ENCODE measurements at regions not wholly inside any gene's neighbourhood (a gene's known extent, or its start where the extent isn't known, plus 50 kb on each side); places are given as distances from the start of the nearest gene placed in this dataset.

GRCh38 chr4:111399623-111400022, 745.6 kb upstream of the FAM241A start:
- Histone ChIP-seq H2AFZ (ENCODE audit: low read length) (no peak overlapping the region), H3K27me3 (replicated peaks in 1 of 4; ENCODE audit: control insufficient read depth in 3 of 4, extremely low read depth in 1 of 4, insufficient read depth in 3 of 4, low read length in 3 of 4) (peaks cover 0 to 1% (median 0%) of the 10 kb centered on the region in 4 experiments; a peak in 1 of 7 replicates), H3K23ac (ENCODE audit: insufficient read length) (no peak overlapping the region), H4K5ac (ENCODE audit: insufficient read length, low read depth, low read length) (no peak overlapping the region), H3K18ac (ENCODE audit: extremely low read depth, low read length) (no peak overlapping the region), H3K36me3 (ENCODE audit: control insufficient read depth in 2 of 4, insufficient read depth in 4 of 4, low read length in 3 of 4) (no peaks in the 10 kb centered on the region; a peak in 1 of 8 replicates), H3K4ac (replicated peaks; ENCODE audit: insufficient read length, low read depth, low read length) (no peak overlapping the region), H4K91ac (replicated peaks; ENCODE audit: insufficient read length, low read length) (no peak overlapping the region), H2BK15ac (ENCODE audit: low read length) (no peak overlapping the region), H3K14ac (ENCODE audit: insufficient read length) (no peak overlapping the region), H3K27ac (ENCODE audit: low read depth, low read length) (no peak overlapping the region), H4K8ac (ENCODE audit: extremely low read depth, insufficient read depth, low read length) (no peak overlapping the region), H4K20me1 (replicated peaks in 1 of 2; ENCODE audit: control insufficient read depth in 1 of 2, insufficient read depth in 2 of 2, low read length in 2 of 2) (peaks cover 0 to 3% of the 10 kb centered on the region in 2 experiments), H3K9ac (replicated peaks in 1 of 4; ENCODE audit: extremely low read depth in 1 of 4, low read depth in 3 of 4, low read length in 3 of 4) (no peak overlapping the region), H2BK5ac (ENCODE audit: low read depth, low read length) (no peak overlapping the region), H3K79me1 (ENCODE audit: low read depth, low read length) (no peaks in the 10 kb centered on the region), H3K4me1 (replicated peaks in 1 of 4; ENCODE audit: control insufficient read depth in 3 of 4, insufficient read depth in 4 of 4, low read length in 3 of 4) (no peaks in the 10 kb centered on the region), H3K23me2 (ENCODE audit: low read depth, low read length) (no peaks in the 10 kb centered on the region), H3K9me3 (ENCODE audit: insufficient read depth in 2 of 2, low read depth in 1 of 2, low read length in 1 of 2) (no peaks in the 10 kb centered on the region), H2BK12ac (ENCODE audit: low read depth, low read length) (no peak overlapping the region), H2BK20ac (ENCODE audit: low read length) (no peak overlapping the region), H2BK120ac (replicated peaks; ENCODE audit: low read depth, low read length) (no peak overlapping the region), H3K79me2 (ENCODE audit: control insufficient read depth in 1 of 2, insufficient read depth in 2 of 2, low read length in 2 of 2) (no peaks in the 10 kb centered on the region), H3K4me2 (ENCODE audit: insufficient read depth in 1 of 2, low read depth in 2 of 2, low read length in 2 of 2) (no peak overlapping the region), H3K4me3 (ENCODE audit: extremely low read depth in 1 of 4, insufficient read depth in 2 of 4, low read depth in 3 of 4, low read length in 4 of 4) (no peak overlapping the region), H3K56ac (replicated peaks; ENCODE audit: insufficient read length, low read depth, low read length) (no peak overlapping the region), H2AK5ac (ENCODE audit: low read depth, low read length) (no peak overlapping the region)
- no peak for TF ChIP-seq CTBP2 (IDR thresholded peaks at IDR 0.05; ENCODE audit: borderline replicate concordance, insufficient read depth, insufficient read length, low read length)
- TF ChIP-seq TEAD4 (IDR thresholded peaks at IDR 0.05; ENCODE audit: low read depth, low read length): no peak
- WGBS, 2 experiments (ENCODE audit: extremely low coverage in 1 of 2, insufficient coverage in 1 of 2, insufficient read length in 1 of 2, insufficient replicate concordance in 2 of 2, low coverage in 1 of 2, low lambda C conversion rate in 2 of 2, missing lambda C conversion rate in 1 of 2): 93% methylated on average over 3 of the region's 3 CpGs; no CpG with 5 or more reads in 1 of the 2 experiments
- DNase-seq (ENCODE audit: low read depth in 1 of 2, low spot score in 2 of 2): no peak
- FAIRE-seq: no peak
- POLR2A ChIA-PET (ENCODE audit: partially characterized antibody): no interaction called here
- CTCF ChIA-PET (ENCODE audit: partially characterized antibody): interaction anchor here (0.9 kb wide), 1 partner anchor 242 kb away, joined by 3 read pairs; no protein-coding TSS in a partner anchor
